H1 (cell line): ENCODE measurements at regions not wholly inside any gene's neighbourhood (a gene's known extent, or its start where the extent isn't known, plus 50 kb on each side); places are given as distances from the start of the nearest gene placed in this dataset.

ENCODE experiments used
- BCL11A ChIP-seq, 2 experiments: IDR thresholded peaks; one replicate each; pipeline ENCODE4 v1.6.1; 2011; ENCODE audit warnings: low read depth in 2 of 2, low read length in 2 of 2, mild to moderate bottlenecking in 2 of 2

DNA sequence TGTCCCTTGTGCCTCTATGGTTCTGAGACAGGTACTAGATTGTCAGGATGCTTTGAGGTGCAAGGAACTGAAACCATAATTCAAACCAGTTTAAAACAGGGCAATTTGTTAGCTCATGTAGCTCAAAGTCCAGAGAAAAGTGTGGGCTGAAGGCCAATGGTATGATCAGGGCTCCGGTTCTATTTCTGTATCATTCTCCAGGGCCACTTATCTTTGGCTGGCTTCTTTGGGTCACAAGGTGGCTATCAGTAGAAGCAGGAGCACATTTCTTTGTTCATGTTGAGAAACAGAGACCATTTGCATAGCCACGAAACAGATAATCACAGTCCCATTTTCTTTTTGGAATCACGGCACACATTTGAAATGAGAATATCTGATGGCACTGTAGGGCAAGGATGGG is 294.9 kb downstream of the ETNK1 start (continued):
- no peak for TF ChIP-seq BCL11A (IDR thresholded peaks at IDR 0.05; ENCODE audit: low read depth in 2 of 2, low read length in 2 of 2)
